H1 (cell line): ENCODE measurements at regions not wholly inside any gene's neighbourhood (a gene's known extent, or its start where the extent isn't known, plus 50 kb on each side); places are given as distances from the start of the nearest gene placed in this dataset.

Source experiments
- CTCF ChIA-PET: fragments of 300-600 bp; sonication (Branson Sonifier 250); formaldehyde crosslinking; loops from one replicate; lab custom pipeline; 2021; ENCODE audit not compliant: partially characterized antibody; lab: Charles Lee
- POLR2A ChIA-PET: fragments of 300-600 bp; sonication (Branson Sonifier 250); formaldehyde crosslinking; loops from one replicate; lab custom pipeline; 2021; ENCODE audit warnings: inconsistent platforms; ENCODE audit not compliant: partially characterized antibody; lab: Charles Lee
- DNase-seq, 2 experiments: peaks; one replicate each; pipeline versions ENCODE4 v3.0.0 to v3.0.0-alpha.2; 2010 to 2022; ENCODE audit warnings: low spot score in 2 of 2, low read depth in 1 of 2, mixed read lengths in 1 of 2
- FAIRE-seq: peaks from 2 replicates; lab custom pipeline; 2011; peaks lifted over from hg19 to GRCh38; lab: Jason Lieb, UNC
- H2AFZ ChIP-seq: 2 replicates; pipeline ENCODE4 v1.8.1; 2012; ENCODE audit warnings: low read length, inconsistent platforms
- H2AK5ac ChIP-seq: 2 replicates; pipeline ENCODE4 v1.6.1; 2013; ENCODE audit warnings: low read depth, low read length
- H2BK120ac ChIP-seq: replicated peaks from 2 replicates; pipeline ENCODE3; 2013; ENCODE audit warnings: low read depth, low read length, inconsistent platforms
- H2BK12ac ChIP-seq: 2 replicates; pipeline ENCODE4 v1.6.1; 2013; ENCODE audit warnings: low read depth, low read length
- H2BK15ac ChIP-seq: 2 replicates; pipeline ENCODE4 v1.6.1; 2013; ENCODE audit warnings: low read length
- H2BK20ac ChIP-seq: 2 replicates; pipeline ENCODE4 v1.6.1; 2013; ENCODE audit warnings: low read length
- H2BK5ac ChIP-seq: 2 replicates; pipeline ENCODE4 v1.6.1; 2013; ENCODE audit warnings: low read depth, low read length
- H3K14ac ChIP-seq: 2 replicates; pipeline ENCODE4 v1.6.1; 2013; ENCODE audit warnings: inconsistent platforms; ENCODE audit not compliant: insufficient read length
- H3K18ac ChIP-seq: 2 replicates; pipeline ENCODE4 v1.6.1; 2013; ENCODE audit warnings: low read length; ENCODE audit errors: extremely low read depth
- H3K23ac ChIP-seq: 2 replicates; pipeline ENCODE4 v1.6.1; 2013; ENCODE audit warnings: inconsistent platforms; ENCODE audit not compliant: insufficient read length
- H3K23me2 ChIP-seq: 2 replicates; pipeline ENCODE4 v1.6.1; 2013; ENCODE audit warnings: low read depth, low read length
- H3K27ac ChIP-seq: 2 replicates; pipeline ENCODE4 v1.6.1; 2011; ENCODE audit warnings: low read depth, low read length, inconsistent platforms
- H3K27me3 ChIP-seq, 4 experiments: replicated peaks in 1 of 4; 1 replicate in 1 of 4; 2 replicates in 3 of 4; pipeline versions ENCODE4 v1.6.1 to v1.8.1; 2011 to 2013; ENCODE audit warnings: low read length in 3 of 4, mild to moderate bottlenecking in 3 of 4, inconsistent platforms in 2 of 4, mixed read lengths in 2 of 4, moderate library complexity in 1 of 4; ENCODE audit not compliant: control insufficient read depth in 3 of 4, insufficient read depth in 3 of 4; ENCODE audit errors: extremely low read depth in 1 of 4
- H3K36me3 ChIP-seq, 4 experiments: 2 replicates each; pipeline versions ENCODE4 v1.6.1 to v1.8.1; 2011 to 2013; ENCODE audit warnings: mild to moderate bottlenecking in 4 of 4, low read length in 3 of 4, moderate library complexity in 2 of 4, control low read depth in 1 of 4, inconsistent platforms in 1 of 4; ENCODE audit not compliant: insufficient read depth in 4 of 4, control insufficient read depth in 2 of 4
- H3K4ac ChIP-seq: replicated peaks from 2 replicates; pipeline ENCODE3; 2013; ENCODE audit warnings: low read length, low read depth, mixed read lengths, inconsistent platforms; ENCODE audit not compliant: insufficient read length
- H3K4me1 ChIP-seq, 4 experiments: replicated peaks in 1 of 4; 1 replicate in 1 of 4; 2 replicates in 3 of 4; pipeline versions ENCODE4 v1.6.1 to v1.8.1; 2011 to 2013; ENCODE audit warnings: low read length in 3 of 4, inconsistent platforms in 2 of 4, mixed read lengths in 1 of 4; ENCODE audit not compliant: insufficient read depth in 4 of 4, control insufficient read depth in 3 of 4
- H3K4me2 ChIP-seq, 2 experiments: 2 replicates each; pipeline versions ENCODE4 v1.6.1 to v1.8.1; 2011 to 2013; ENCODE audit warnings: low read depth in 2 of 2, low read length in 2 of 2, control low read depth in 1 of 2, inconsistent platforms in 1 of 2, mild to moderate bottlenecking in 1 of 2; ENCODE audit not compliant: insufficient read depth in 1 of 2
- H3K4me3 ChIP-seq, 4 experiments: fragments of 200-600, 300-600 bp in 1 of 4; sonication (generic), shearing (Covaris generic), sonication (Bioruptor Twin) in 1 of 4; 2 replicates each; pipeline versions ENCODE4 v1.5.1 to v1.8.1; 2011 to 2016; ENCODE audit warnings: low read length in 4 of 4, low read depth in 3 of 4, control low read depth in 2 of 4, inconsistent platforms in 2 of 4, mild to moderate bottlenecking in 2 of 4, mixed read lengths in 1 of 4, moderate library complexity in 1 of 4; ENCODE audit not compliant: insufficient read depth in 2 of 4; ENCODE audit errors: extremely low read depth in 1 of 4
- H3K56ac ChIP-seq: replicated peaks from 2 replicates; pipeline ENCODE3; 2013; ENCODE audit warnings: low read depth, mild to moderate bottlenecking, mixed read lengths, low read length, inconsistent platforms; ENCODE audit not compliant: insufficient read length
- H3K79me1 ChIP-seq: 2 replicates; pipeline ENCODE4 v1.6.1; 2013; ENCODE audit warnings: low read depth, low read length, control low read depth
- H3K79me2 ChIP-seq, 2 experiments: 2 replicates each; pipeline versions ENCODE4 v1.6.1 to v1.8.1; 2012 to 2013; ENCODE audit warnings: low read length in 2 of 2, mild to moderate bottlenecking in 2 of 2, inconsistent platforms in 1 of 2; ENCODE audit not compliant: insufficient read depth in 2 of 2, control insufficient read depth in 1 of 2
- H3K9ac ChIP-seq, 4 experiments: replicated peaks in 1 of 4; 1 replicate in 1 of 4; 2 replicates in 3 of 4; pipeline versions ENCODE4 v1.6.1 to v1.8.1; 2011 to 2013; ENCODE audit warnings: low read depth in 3 of 4, low read length in 3 of 4, control low read depth in 2 of 4, mild to moderate bottlenecking in 2 of 4, moderate library complexity in 2 of 4, inconsistent platforms in 1 of 4; ENCODE audit errors: extremely low read depth in 1 of 4
- H3K9me3 ChIP-seq, 2 experiments: 2 replicates each; pipeline versions ENCODE4 v1.6.1 to v1.8.1; 2012 to 2013; ENCODE audit warnings: mild to moderate bottlenecking in 2 of 2, moderate library complexity in 2 of 2, control low read depth in 1 of 2, inconsistent platforms in 1 of 2, low read depth in 1 of 2, low read length in 1 of 2, mixed read lengths in 1 of 2; ENCODE audit not compliant: insufficient read depth in 2 of 2
- H4K20me1 ChIP-seq, 2 experiments: replicated peaks in 1 of 2; 2 replicates each; pipeline versions ENCODE3 to v1.8.1; 2011 to 2013; ENCODE audit warnings: inconsistent platforms in 2 of 2, low read length in 2 of 2, mild to moderate bottlenecking in 1 of 2; ENCODE audit not compliant: insufficient read depth in 2 of 2, control insufficient read depth in 1 of 2
- H4K5ac ChIP-seq: 2 replicates; pipeline ENCODE4 v1.6.1; 2013; ENCODE audit warnings: low read length, low read depth, mixed read lengths, inconsistent platforms; ENCODE audit not compliant: insufficient read length
- H4K8ac ChIP-seq: 2 replicates; pipeline ENCODE4 v1.8.0; 2013; ENCODE audit warnings: mild to moderate bottlenecking, moderate library complexity, low read length, inconsistent platforms; ENCODE audit not compliant: insufficient read depth; ENCODE audit errors: extremely low read depth
- H4K91ac ChIP-seq: replicated peaks from 2 replicates; pipeline ENCODE3; 2013; ENCODE audit warnings: low read length, mixed read lengths, inconsistent platforms; ENCODE audit not compliant: insufficient read length
- ATF2 ChIP-seq: IDR thresholded peaks from 2 replicates; pipeline ENCODE4 v1.6.1; 2012; ENCODE audit warnings: low read length, inconsistent platforms
- ATF3 ChIP-seq: IDR thresholded peaks from 2 replicates; pipeline ENCODE4 v1.6.1; 2011; ENCODE audit warnings: low read depth, mild to moderate bottlenecking, low read length; ENCODE audit not compliant: insufficient read depth
- JUND ChIP-seq: IDR thresholded peaks from 2 replicates; pipeline ENCODE4 v1.6.1; 2011; ENCODE audit warnings: mild to moderate bottlenecking, improper control_type of control experiment, low read length
- NRF1 ChIP-seq: IDR thresholded peaks from 2 replicates; pipeline ENCODE4 v1.6.1; 2011; ENCODE audit warnings: mild to moderate bottlenecking, low read depth, low read length, improper control_type of control experiment
- RAD21 ChIP-seq, 2 experiments: IDR thresholded peaks in 1 of 2; conservative IDR thresholded peaks in 1 of 2; 2 replicates each; pipeline ENCODE4 v1.6.1; 2011; ENCODE audit warnings: low read depth in 2 of 2, low read length in 2 of 2, improper control_type of control experiment in 1 of 2, inconsistent platforms in 1 of 2, mild to moderate bottlenecking in 1 of 2, moderate library complexity in 1 of 2
- RNF2 ChIP-seq: fragments of 200-900, 300-1000 bp; sonication (generic); IDR thresholded peaks from 2 replicates; pipeline ENCODE4 v1.7.1; 2016; ENCODE audit warnings: borderline replicate concordance, low read depth, mild to moderate bottlenecking, antibody characterized with exemption, low read length; ENCODE audit not compliant: poor library complexity, severe bottlenecking; ENCODE audit errors: missing control alignments
- TAF1 ChIP-seq: IDR thresholded peaks from 2 replicates; pipeline ENCODE4 v1.6.1; 2011; ENCODE audit warnings: mild to moderate bottlenecking, low read depth, low read length
- WGBS, 2 experiments: shearing (Covaris generic) in 1 of 2; methylation state at CpG; one replicate each; pipeline versions ENCODE4 v1.1.6 to v1.1.7; 2013 to 2015; ENCODE audit warnings: low lambda C conversion rate in 2 of 2, mixed read lengths in 2 of 2, inconsistent platforms in 1 of 2, low coverage in 1 of 2, missing lambda C conversion rate in 1 of 2; ENCODE audit not compliant: insufficient replicate concordance in 2 of 2, insufficient coverage in 1 of 2, insufficient read length in 1 of 2; ENCODE audit errors: extremely low coverage in 1 of 2, missing lambda C conversion rate in 1 of 2; 5-methylcytosine and 5-hydroxymethylcytosine counted together

GRCh38 chrX:115390078-115390477 is 100.6 kb downstream of the LUZP4 start:
- 90% methylated on average over 3 of the region's 3 CpGs; no CpG with 5 or more reads in 1 of the 2 experiments for WGBS, 2 experiments
- Histone ChIP-seq H3K4me1 (no peaks in the 10 kb centered on the region), H3K36me3 (no peaks in the 10 kb centered on the region), H3K9me3 (no peaks in the 10 kb centered on the region), H3K23ac (no peak overlapping the region), H3K79me2 (no peaks in the 10 kb centered on the region), H3K14ac (no peak overlapping the region), H2BK120ac (no peak overlapping the region), H3K18ac (no peak overlapping the region), H3K4me2 (no peak overlapping the region), H2BK12ac (no peak overlapping the region), H2AK5ac (no peak overlapping the region), H3K4me3 (no peak overlapping the region), H2AFZ (no peak overlapping the region), H3K56ac (no peak overlapping the region), H3K79me1 (no peaks in the 10 kb centered on the region), H4K20me1 (no peaks in the 10 kb centered on the region), H4K5ac (no peak overlapping the region), H3K27ac (no peak overlapping the region), H3K9ac (no peak overlapping the region), H3K27me3 (no peaks in the 10 kb centered on the region), H2BK15ac (no peak overlapping the region), H4K91ac (no peak overlapping the region), H4K8ac (no peak overlapping the region), H3K23me2 (no peaks in the 10 kb centered on the region), H3K4ac (no peak overlapping the region), H2BK5ac (no peak overlapping the region), H2BK20ac (no peak overlapping the region)
- ChIA-PET POLR2A (no interaction called here), CTCF (no interaction called here)
- DNase-seq = no peak
- no peak for FAIRE-seq
- no peak for TF ChIP-seq ATF3
- no peak for TF ChIP-seq ATF2
- no peak for TF ChIP-seq JUND
- no peak for TF ChIP-seq RNF2
- no peak for TF ChIP-seq NRF1
- no peak for TF ChIP-seq RAD21 (IDR thresholded peaks at IDR 0.05 in 1 of 2, conservative IDR thresholded peaks at IDR 0.05 in 1 of 2; ENCODE audit: low read depth in 2 of 2, low read length in 2 of 2)
- no peak for TF ChIP-seq TAF1
